Endothelial cell of umbilical vein (primary cell): ENCODE measurements at regions not wholly inside any gene's neighbourhood (a gene's known extent, or its start where the extent isn't known, plus 50 kb on each side); places are given as distances from the start of the nearest gene placed in this dataset.

Experiments used
- BruUV-seq: library from RNA; stranded (reverse); fragments of 400-500 nt; replicated peaks from 2 replicates; lab custom pipeline; 2021; lab: Mats Ljungman, UMichigan
- CTCF ChIA-PET: fragments of 300-600, 350-600 bp; sonication (Branson Sonifier 250); formaldehyde crosslinking; loops from one replicate; lab custom pipeline; 2021; ENCODE audit warnings: antibody characterized with exemption, inconsistent platforms; lab: Charles Lee
- POLR2A ChIA-PET: fragments of 300-600, 350-600 bp; sonication (Branson Sonifier 250); formaldehyde crosslinking; loops from one replicate; lab custom pipeline; 2021; ENCODE audit warnings: antibody characterized with exemption, inconsistent platforms; lab: Charles Lee
- DNase-seq: peaks from one replicate; pipeline ENCODE4 v3.0.0-alpha.2; 2011; ENCODE audit warnings: low read depth, low spot score
- FAIRE-seq: peaks from 2 replicates; lab custom pipeline; 2011; peaks lifted over from hg19 to GRCh38; lab: Jason Lieb, UNC
- H2AFZ ChIP-seq: 2 replicates; pipeline ENCODE4 v1.6.0; 2012; ENCODE audit warnings: low read depth, low read length, control low read depth, inconsistent platforms
- H3K27ac ChIP-seq: 2 replicates; pipeline ENCODE4 v1.5.1; 2011; ENCODE audit warnings: low read depth, mild to moderate bottlenecking, control low read depth, low read length, moderate library complexity; ENCODE audit not compliant: insufficient read depth
- H3K27me3 ChIP-seq, 2 experiments: 2 replicates each; pipeline versions ENCODE4 v1.6.0 to v1.6.1; 2011; ENCODE audit warnings: low read length in 2 of 2, mixed read lengths in 1 of 2; ENCODE audit not compliant: control insufficient read depth in 2 of 2, insufficient read depth in 2 of 2
- H3K36me3 ChIP-seq, 2 experiments: 2 replicates in 1 of 2; 3 replicates in 1 of 2; pipeline ENCODE4 v1.5.1; 2011; ENCODE audit warnings: low read length in 2 of 2, mild to moderate bottlenecking in 1 of 2, moderate library complexity in 1 of 2; ENCODE audit not compliant: control insufficient read depth in 2 of 2, insufficient read depth in 2 of 2; ENCODE audit errors: extremely low read depth in 1 of 2
- H3K4me1 ChIP-seq: 3 replicates; pipeline ENCODE4 v1.5.1; 2011; ENCODE audit warnings: mild to moderate bottlenecking, low read length; ENCODE audit not compliant: control insufficient read depth, insufficient read depth; ENCODE audit errors: extremely low read depth
- H3K4me2 ChIP-seq: 2 replicates; pipeline ENCODE4 v1.6.1; 2011; ENCODE audit warnings: low read length, control low read depth, mixed read lengths; ENCODE audit not compliant: insufficient read depth
- H3K4me3 ChIP-seq, 3 experiments: fragments of 200-600 bp in 1 of 3; sonication (generic), shearing (Covaris generic) in 1 of 3; replicated peaks in 1 of 3; 2 replicates each; pipeline ENCODE4 v1.5.1; 2011 to 2016; ENCODE audit warnings: control low read depth in 3 of 3, low read length in 3 of 3, mild to moderate bottlenecking in 2 of 3, inconsistent platforms in 1 of 3, low read depth in 1 of 3, moderate library complexity in 1 of 3; ENCODE audit not compliant: insufficient read depth in 1 of 3
- H3K79me2 ChIP-seq: 2 replicates; pipeline ENCODE4 v1.6.0; 2012; ENCODE audit warnings: low read length, inconsistent platforms; ENCODE audit not compliant: control insufficient read depth, insufficient read depth
- H3K9ac ChIP-seq: replicated peaks from 2 replicates; pipeline ENCODE3; 2011; ENCODE audit warnings: low read length, control low read depth; ENCODE audit not compliant: insufficient read depth; ENCODE audit errors: extremely low read depth
- H3K9me1 ChIP-seq: replicated peaks from 3 replicates; pipeline ENCODE4 v1.6.0; 2011; ENCODE audit warnings: mild to moderate bottlenecking, low read length; ENCODE audit not compliant: control insufficient read depth, insufficient read depth; ENCODE audit errors: extremely low read depth
- H3K9me3 ChIP-seq: replicated peaks from 2 replicates; pipeline ENCODE4 v1.5.1; 2012; ENCODE audit warnings: low read length, inconsistent platforms; ENCODE audit not compliant: control insufficient read depth, insufficient read depth
- H4K20me1 ChIP-seq: replicated peaks from 2 replicates; pipeline ENCODE3; 2011; ENCODE audit warnings: mild to moderate bottlenecking, low read length; ENCODE audit not compliant: control insufficient read depth, insufficient read depth; ENCODE audit errors: extremely low read depth
- EZH2 ChIP-seq: IDR thresholded peaks from 2 replicates; pipeline ENCODE4 v1.6.1; 2012; ENCODE audit warnings: borderline replicate concordance, low read depth, mild to moderate bottlenecking, moderate library complexity, low read length, inconsistent platforms; ENCODE audit not compliant: severe bottlenecking
- FOS ChIP-seq: IDR thresholded peaks from 2 replicates; pipeline ENCODE4 v1.6.1; 2011; ENCODE audit warnings: mild to moderate bottlenecking, low read length, moderate library complexity, borderline replicate concordance; ENCODE audit not compliant: insufficient read depth
- GATA2 ChIP-seq: IDR thresholded peaks from 2 replicates; pipeline ENCODE4 v1.7.0; 2011; ENCODE audit warnings: low read depth, mild to moderate bottlenecking, moderate library complexity, mixed read lengths, low read length; ENCODE audit not compliant: insufficient read length, insufficient read depth
- JUN ChIP-seq: IDR thresholded peaks from 2 replicates; pipeline ENCODE4 v1.6.1; 2011; ENCODE audit warnings: borderline replicate concordance, low read depth; ENCODE audit not compliant: insufficient read length, insufficient read depth
- MYC ChIP-seq: IDR thresholded peaks from one replicate; pipeline ENCODE4 v1.6.1; 2011; ENCODE audit warnings: mild to moderate bottlenecking, low read depth, low read length
- POLR2A ChIP-seq: IDR thresholded peaks from 2 replicates; pipeline ENCODE4 v1.6.1; 2012; ENCODE audit warnings: low read depth, mild to moderate bottlenecking, control low read depth, low read length
- POLR2AphosphoS5 ChIP-seq: IDR thresholded peaks from 2 replicates; pipeline ENCODE4 v1.6.1; 2012; ENCODE audit warnings: low read depth, mild to moderate bottlenecking, control low read depth, low read length, moderate library complexity; ENCODE audit not compliant: insufficient read depth
- dilution Hi-C: fragments of 300-500 bp; cut with MboI; formaldehyde crosslinking; loops from one replicate; pipeline ENCODE4 v1.15.0; 2019; ENCODE audit warnings: low sequenced_read_pairs; ENCODE audit not compliant: extremely low pct_ligation_motif_present
- intact Hi-C: fragments of 100-400 bp; cut with micrococcal nuclease; formaldehyde crosslinking; loops from one replicate; pipeline ENCODE4 v1.10.0; 2022
- TF ChIP-seq, protein P1 (sequence below), 2 donors: IDR thresholded peaks; 1 replicate in 1 of 2; 2 replicates in 1 of 2; pipeline ENCODE4 v1.5.1; 2011; ENCODE audit warnings: low read length in 2 of 2, mild to moderate bottlenecking in 2 of 2, moderate library complexity in 2 of 2, control low read depth in 1 of 2, inconsistent platforms in 1 of 2, low read depth in 1 of 2; ENCODE audit not compliant: insufficient read depth in 1 of 2; ENCODE audit errors: extremely low read depth in 1 of 2
- TF ChIP-seq, protein P2 (sequence below): IDR thresholded peaks from 2 replicates; pipeline ENCODE4 v1.6.1; 2011; ENCODE audit not compliant: insufficient read depth, insufficient read length

DNA sequence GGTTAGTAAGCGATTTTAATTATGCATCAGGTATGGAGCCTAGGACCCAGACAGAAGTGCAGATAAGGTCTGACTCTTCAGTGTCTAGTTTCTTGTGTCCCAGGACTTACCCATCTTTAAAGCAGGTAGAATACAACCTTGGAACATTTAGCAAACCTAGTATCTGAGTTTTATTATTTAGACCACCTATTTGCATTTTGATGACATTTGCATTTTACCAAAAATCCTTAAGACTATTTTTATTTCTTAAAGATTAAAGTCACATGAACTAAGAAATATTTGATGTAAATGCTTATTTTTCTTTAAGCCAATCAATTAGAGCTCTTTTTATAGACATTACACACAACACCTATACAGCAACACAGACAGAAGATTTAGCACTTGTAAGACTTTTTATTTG lies 939.1 kb downstream of the OTOL1 start:
- DNase-seq (no peak), FAIRE-seq (no peak)
- no peak overlapping the region for H3K4me3 ChIP-seq
- no peak overlapping the region for H3K4me2 ChIP-seq
- BruUV-seq = no TSS peak
- H4K20me1 ChIP-seq = no peaks in the 10 kb centered on the region
- no peaks in the 10 kb centered on the region for H3K9me1 ChIP-seq
- TF ChIP-seq, protein P1, sequence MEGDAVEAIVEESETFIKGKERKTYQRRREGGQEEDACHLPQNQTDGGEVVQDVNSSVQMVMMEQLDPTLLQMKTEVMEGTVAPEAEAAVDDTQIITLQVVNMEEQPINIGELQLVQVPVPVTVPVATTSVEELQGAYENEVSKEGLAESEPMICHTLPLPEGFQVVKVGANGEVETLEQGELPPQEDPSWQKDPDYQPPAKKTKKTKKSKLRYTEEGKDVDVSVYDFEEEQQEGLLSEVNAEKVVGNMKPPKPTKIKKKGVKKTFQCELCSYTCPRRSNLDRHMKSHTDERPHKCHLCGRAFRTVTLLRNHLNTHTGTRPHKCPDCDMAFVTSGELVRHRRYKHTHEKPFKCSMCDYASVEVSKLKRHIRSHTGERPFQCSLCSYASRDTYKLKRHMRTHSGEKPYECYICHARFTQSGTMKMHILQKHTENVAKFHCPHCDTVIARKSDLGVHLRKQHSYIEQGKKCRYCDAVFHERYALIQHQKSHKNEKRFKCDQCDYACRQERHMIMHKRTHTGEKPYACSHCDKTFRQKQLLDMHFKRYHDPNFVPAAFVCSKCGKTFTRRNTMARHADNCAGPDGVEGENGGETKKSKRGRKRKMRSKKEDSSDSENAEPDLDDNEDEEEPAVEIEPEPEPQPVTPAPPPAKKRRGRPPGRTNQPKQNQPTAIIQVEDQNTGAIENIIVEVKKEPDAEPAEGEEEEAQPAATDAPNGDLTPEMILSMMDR (IDR thresholded peaks at IDR 0.05; ENCODE audit: extremely low read depth in 1 of 2, insufficient read depth in 1 of 2, low read depth in 1 of 2, low read length in 2 of 2) = no peak
- TF ChIP-seq EZH2 (no peak), JUN (no peak), POLR2A (no peak), MYC (no peak), GATA2 (no peak), POLR2AphosphoS5 (no peak), FOS (no peak)
- TF ChIP-seq, protein P2, sequence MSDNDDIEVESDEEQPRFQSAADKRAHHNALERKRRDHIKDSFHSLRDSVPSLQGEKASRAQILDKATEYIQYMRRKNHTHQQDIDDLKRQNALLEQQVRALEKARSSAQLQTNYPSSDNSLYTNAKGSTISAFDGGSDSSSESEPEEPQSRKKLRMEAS = no peak
- dilution Hi-C loops = no loop called here
- H3K36me3 ChIP-seq = no peaks in the 10 kb centered on the region
- no peaks in the 10 kb centered on the region for H3K4me1 ChIP-seq
- ChIA-PET POLR2A (no interaction called here), CTCF (no interaction called here)
- intact Hi-C loops = no loop called here
- no peak overlapping the region for H2AFZ ChIP-seq
- H3K9me3 ChIP-seq = no peaks in the 10 kb centered on the region
- H3K9ac ChIP-seq = no peak overlapping the region
- no peak overlapping the region for H3K27ac ChIP-seq
- H3K27me3 ChIP-seq = no peaks in the 10 kb centered on the region
- H3K79me2 ChIP-seq = no peaks in the 10 kb centered on the region
